Medulla oblongata (tissue), 1 donor: ENCODE measurements at regions not wholly inside any gene's neighbourhood (a gene's known extent, or its start where the extent isn't known, plus 50 kb on each side); places are given as distances from the start of the nearest gene placed in this dataset.

Source experiments
- DNase-seq: peaks from one replicate; pipeline ENCODE4 v3.0.0-alpha.2; 2015; ENCODE audit errors: extremely low spot score

GRCh38 chr2:5751873-5752482, 59.8 kb downstream of the SOX11 start:
- DNase-seq = no peak

DNA sequence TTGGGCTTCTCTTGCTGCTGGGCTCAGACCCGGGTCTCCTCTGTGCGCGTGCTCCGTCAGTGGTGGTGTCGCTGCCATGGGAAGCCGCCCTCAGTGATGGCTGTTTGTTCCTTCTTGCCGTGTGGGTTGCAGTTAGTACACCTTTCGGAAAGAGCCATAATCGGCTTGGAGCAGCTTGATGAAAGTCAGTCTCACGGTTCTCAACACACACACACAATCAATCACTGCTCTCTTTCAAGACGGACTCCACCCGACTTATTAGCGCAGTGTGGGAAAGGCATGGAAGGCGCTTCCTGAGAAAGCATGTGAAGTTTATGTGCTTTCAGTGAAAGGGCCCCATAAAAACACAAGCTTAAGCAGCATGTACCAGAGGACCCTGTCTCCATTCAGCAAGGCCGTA, 64.1 kb downstream of the SOX11 start:
- no peak for DNase-seq

DNA sequence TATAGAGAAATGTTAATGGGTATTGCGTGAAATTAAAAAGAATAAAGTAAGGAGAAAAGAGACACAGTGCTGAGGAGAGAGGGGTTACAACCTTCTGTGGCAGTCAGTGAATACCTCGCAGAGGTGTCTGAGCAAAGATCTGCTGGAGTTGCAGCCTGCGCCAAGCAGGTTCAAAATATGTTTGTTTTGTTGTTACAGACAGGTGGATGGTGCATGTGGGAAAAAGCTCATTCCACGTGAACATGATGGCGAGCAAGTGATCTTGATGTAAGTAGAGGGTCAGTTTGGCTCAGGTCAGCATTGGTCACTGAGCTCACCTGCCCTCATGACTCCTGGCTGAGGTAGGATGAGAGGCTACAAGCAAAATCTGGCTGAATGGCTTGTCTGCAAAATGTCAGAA, 66.2 kb downstream of the SOX11 start:
- DNase-seq = no peak

DNA sequence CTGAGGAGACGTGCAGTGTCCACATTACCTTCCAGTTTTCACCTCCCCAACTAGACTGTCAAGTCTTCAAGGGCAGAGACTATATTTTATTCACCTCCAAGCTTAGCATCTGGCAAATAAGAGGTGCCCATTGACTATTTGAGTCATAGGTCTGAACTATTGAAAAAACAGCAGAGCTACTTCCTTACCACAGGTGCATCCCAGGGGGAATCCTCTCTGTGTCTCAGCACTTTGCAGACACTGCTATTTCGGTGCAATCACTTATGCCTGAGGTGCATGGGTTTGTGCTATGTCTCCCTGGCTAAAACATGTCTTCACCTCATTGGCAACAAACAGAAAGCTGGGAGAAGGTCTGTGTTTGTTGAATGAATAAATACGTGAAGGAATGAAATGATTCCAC, 67.8 kb downstream of the SOX11 start:
- DNase-seq = no peak

DNA sequence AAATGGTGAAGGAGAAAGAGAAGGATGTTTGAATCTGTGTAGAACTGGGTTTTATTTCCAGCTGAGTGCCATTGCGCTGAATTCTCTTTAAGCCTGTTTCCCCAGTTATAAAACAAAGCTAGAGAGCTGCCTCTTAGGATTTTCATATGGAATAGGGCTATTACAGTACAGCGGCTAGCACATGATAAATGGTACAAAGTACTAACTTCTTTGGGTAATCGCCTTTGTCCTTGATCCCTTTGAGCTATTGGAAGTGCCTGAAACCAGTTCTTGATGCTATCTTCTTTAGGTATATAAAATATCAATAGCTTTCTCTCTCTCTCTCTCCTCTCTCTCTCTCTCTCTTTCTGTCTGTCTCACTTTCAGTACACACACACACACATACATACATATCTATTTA, 71.3 kb downstream of the SOX11 start:
- no peak for DNase-seq

GRCh38 chr2:5764041-5764440, 71.9 kb downstream of the SOX11 start:
- no peak for DNase-seq

DNA sequence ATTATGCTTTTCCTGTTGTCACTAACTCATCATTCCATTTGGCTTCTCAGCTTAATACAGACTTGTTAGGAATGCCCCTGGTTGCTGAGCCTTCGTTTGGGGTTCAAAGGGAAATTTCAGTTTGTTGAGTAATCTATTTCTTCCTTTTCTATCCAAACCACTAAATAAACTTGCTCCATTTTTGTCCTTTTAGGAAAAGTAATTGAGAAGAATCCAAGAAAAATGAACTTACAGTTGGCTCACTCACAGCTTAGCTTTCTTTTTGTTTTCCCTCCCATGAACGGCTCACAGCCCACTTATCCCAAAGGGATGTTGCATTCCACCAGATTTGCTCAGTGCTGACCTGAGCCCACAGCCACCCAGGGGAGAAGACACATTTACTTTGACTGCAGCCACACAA, 73.9 kb downstream of the SOX11 start:
- no peak for DNase-seq

- no peak for DNase-seq
Measured at GRCh38 chr2:5766561-5766960, 74.4 kb downstream of the SOX11 start.

GRCh38 chr2:5777131-5777535, 84.9 kb downstream of the SOX11 start:
- no peak for DNase-seq

GRCh38 chr2:5781679-5782078, 89.5 kb downstream of the SOX11 start:
- DNase-seq = no peak

GRCh38 chr2:5782103-5782502, 89.9 kb downstream of the SOX11 start:
- no peak for DNase-seq

DNA sequence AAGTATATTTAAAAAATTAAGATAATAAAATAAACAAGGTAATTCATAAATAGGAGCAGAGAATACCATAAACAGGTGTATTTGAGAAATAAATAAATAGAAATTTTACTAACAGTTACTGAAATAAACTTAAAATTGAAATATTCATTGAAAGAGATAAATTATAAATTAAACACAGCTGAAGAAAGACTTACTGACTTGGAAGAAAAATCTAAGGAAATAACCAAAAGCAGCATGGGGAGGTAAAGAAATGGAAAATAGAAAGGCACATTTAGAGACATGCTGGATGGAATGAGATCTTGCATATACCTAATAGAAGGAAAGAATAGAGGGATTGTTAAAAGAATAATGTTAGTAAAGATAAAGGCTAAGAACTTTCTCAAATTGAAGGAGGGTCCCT, 96.3 kb downstream of the SOX11 start:
- no peak for DNase-seq

GRCh38 chr2:5791371-5791770, 99.2 kb downstream of the SOX11 start:
- no peak for DNase-seq

DNA sequence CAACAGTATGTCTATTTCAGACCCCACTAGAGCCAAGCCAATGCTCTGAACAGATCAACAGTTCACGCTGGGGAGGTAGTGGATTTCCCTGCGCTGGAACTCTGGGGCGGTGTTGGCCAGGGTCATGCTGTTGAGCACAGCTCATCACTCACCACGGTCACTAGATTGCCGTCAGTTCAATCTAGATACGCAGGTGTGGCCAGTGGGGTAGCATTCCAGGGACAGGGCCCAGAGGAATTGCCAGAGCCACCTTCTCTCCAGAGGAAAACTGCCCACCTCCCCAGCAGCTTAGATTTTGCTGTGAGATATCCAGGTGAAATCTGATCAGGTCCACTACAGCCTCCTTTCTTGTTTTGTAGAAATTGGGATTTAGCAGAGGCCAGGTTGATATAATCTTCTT, 101.8 kb downstream of the SOX11 start:
- DNase-seq = no peak

DNA sequence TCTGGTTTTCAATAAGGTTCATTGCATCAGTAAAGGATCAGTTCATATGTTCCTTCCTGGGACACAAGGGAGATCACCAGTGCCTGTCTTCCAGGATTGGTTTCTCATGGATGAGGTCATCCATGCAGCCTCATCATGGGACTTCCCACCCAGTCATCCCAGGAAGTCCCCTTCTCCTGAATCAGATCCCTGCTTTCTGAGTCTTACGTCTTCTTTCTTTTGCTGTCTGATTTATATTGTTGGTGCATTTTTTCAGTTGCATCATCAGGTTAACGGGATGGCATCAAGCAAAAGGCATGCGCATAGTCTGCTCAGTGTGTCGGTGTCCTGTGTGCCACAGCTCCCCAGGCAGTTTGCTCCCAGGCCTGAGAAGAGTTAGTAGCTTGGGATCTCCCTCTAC, 105.9 kb downstream of the SOX11 start:
- DNase-seq = no peak

DNA sequence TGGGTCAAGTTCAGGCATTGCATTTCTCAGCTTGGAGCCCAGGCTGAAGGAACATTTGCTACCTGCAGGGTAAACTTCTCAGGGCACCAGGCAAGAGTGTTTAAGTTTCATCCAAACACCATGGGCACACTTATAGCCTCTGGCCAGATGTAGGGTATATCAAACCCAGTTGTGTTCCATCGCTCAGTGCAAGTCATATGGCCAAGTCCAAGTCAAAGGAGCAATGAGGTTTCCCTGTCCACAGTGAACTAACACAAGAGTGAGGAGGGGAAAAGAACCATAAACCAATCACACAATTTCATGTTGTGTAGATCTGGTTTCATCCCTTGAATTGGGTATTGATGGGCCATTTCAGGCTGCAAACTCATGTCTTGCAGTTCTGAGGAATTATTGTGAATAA, 107.2 kb downstream of the SOX11 start:
- no peak for DNase-seq

DNA sequence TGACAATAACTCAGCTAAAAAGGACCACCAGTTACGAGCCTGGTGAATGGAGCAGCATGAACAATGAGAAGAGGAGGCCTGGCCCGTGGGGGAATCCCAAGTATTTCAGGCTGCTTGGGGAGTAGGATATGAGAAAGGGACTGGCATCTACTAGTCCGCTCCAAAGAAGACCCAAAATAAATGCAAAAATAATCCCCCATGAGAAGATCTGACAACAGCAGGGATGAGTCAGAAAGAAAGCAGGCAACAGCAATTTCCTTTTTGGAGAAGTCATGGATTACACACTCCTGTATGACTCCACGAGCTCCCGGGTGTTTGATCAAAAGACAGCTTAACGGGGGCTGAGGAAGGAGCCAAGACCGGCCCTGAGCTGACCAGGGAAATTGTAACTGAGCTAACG, 111.4 kb downstream of the SOX11 start:
- no peak for DNase-seq

- DNase-seq = no peak
Measured at GRCh38 chr2:5818961-5819600, 126.9 kb downstream of the SOX11 start.

DNA sequence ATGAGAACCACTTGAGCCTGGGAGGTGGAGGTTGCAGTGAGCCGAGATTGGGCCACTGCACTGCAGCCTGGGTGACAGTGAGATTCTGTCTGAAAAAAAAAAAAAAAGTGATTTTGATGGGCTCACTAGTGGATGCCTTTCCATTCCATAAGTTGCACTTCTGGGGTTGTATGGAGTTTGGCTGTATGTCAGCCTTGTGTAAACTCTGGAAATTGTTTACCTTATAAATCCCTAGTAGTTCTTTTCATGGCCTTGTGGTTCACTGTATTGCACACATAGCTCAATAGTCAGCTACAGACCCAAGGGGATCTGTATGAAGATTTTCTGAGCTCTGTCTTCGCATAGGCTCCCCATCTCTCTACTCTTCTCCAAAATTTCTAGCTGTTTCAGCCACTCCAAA, 131.9 kb downstream of the SOX11 start:
- no peak for DNase-seq

DNA sequence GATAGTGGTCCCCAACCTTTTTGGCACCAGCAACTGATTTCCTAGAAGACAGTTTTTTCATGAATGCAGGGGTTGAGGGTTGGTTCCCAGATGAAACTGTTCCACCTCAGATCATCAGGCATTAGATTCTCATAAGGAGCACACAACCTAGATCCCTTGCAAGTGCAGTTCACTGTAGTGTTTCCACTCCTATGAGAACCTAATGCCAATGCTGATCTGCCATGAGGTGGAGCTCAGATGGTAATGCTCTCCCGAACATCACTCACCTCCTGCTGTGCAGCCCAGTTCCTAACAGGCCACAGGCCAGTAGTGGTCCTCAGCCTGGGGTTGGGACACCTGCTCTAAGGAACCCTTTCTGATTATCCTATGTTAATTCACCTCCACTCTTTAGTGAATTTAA, 133.5 kb downstream of the SOX11 start:
- no peak for DNase-seq

- peak; percentile 3 for DNase-seq
Measured at GRCh38 chr2:5826979-5827655, 134.9 kb downstream of the SOX11 start.

GRCh38 chr2:5834501-5834900, 142.3 kb downstream of the SOX11 start:
- no peak for DNase-seq

- DNase-seq = peak; percentile 7
Measured at GRCh38 chr2:5839550-5839949, 147.4 kb downstream of the SOX11 start.
